Spinal cord (tissue), 9 donors: ENCODE measurements at regions not wholly inside any gene's neighbourhood (a gene's known extent, or its start where the extent isn't known, plus 50 kb on each side); places are given as distances from the start of the nearest gene placed in this dataset.
"Not testable (repeated sequence)": the region's sequence is repeated elsewhere in the genome, so short reads cannot be mapped to it uniquely, and the experiment has no call there.

Experiments
- DNase-seq, 6 donors: peaks; one replicate each; pipeline versions ENCODE4 v3.0.0 to v3.0.0-alpha.2; 2013 to 2015; ENCODE audit warnings: low spot score in 6 of 6, low read depth in 4 of 6
- H3K27ac ChIP-seq: one replicate; pipeline ENCODE4 v1.5.1; 2013; ENCODE audit warnings: low read depth, low read length, control low read depth
- H3K27me3 ChIP-seq: one replicate; pipeline ENCODE4 v1.6.1; 2013; ENCODE audit warnings: low read length; ENCODE audit not compliant: control insufficient read depth, insufficient read depth
- H3K36me3 ChIP-seq: one replicate; pipeline ENCODE4 v1.6.1; 2013; ENCODE audit warnings: low read length; ENCODE audit not compliant: control insufficient read depth, insufficient read depth
- H3K4me1 ChIP-seq: one replicate; pipeline ENCODE4 v1.6.1; 2013; ENCODE audit warnings: low read length; ENCODE audit not compliant: control insufficient read depth, insufficient read depth
- H3K4me3 ChIP-seq: one replicate; pipeline ENCODE4 v1.5.1; 2013; ENCODE audit warnings: low read depth, low read length, control low read depth
- H3K9me3 ChIP-seq: one replicate; pipeline ENCODE4 v1.6.1; 2013; ENCODE audit warnings: low read length; ENCODE audit not compliant: control insufficient read depth, insufficient read depth
- WGBS: methylation state at CpG from one replicate; pipeline ENCODE4 v1.1.5; 2013; ENCODE audit warnings: missing lambda C conversion rate; ENCODE audit not compliant: insufficient coverage; 5-methylcytosine and 5-hydroxymethylcytosine counted together
- donor health status: healthy.

DNA sequence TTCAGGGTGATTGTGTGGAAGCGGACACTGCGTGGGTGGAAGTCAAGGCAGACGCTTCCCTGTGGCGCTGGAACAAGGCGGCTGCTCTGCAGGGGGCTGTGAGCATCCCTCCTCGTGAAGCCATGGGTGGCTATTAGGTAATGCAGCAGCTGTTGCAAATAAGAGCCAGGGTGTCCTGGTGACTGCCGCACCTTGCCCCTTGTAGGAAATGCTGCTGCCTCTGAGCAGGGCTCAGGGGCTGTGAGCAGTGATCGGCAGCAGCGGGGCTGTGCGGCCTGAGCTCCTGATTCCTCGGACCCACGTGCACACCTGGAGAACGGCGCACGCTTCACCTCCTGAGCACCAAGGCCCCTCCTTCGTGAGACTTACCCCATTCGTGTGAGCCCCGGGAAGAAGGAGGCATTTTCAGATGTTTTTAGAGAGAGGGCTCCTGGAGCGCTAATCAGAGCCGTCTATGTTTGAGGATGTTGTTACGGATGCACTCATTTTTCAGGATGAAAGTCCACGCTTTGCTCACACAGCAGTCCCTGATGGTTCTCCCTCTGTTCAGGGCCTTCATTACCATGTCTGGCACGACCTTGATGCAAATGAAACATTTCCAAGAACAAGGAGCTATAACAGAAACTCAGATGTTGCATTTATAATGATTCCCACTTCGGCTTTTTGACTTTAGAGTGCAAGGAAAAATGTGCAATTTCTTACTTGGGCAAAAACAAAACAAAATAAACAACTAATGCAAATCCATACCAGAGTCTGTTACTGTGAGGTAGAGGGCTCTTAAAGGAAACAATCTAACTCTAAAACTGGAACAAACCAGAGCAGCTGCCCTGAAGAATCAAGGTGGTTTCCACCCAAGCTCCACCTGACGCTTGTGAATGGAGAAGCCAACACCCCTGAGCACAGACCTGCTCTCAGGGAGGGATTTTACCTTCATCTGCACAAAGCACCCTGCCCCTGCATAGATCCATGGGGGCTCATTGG is 936.1 kb downstream of the SPATA31A7 start:
- H3K27me3 ChIP-seq, H3K36me3 ChIP-seq, H3K4me1 ChIP-seq, H3K27ac ChIP-seq, H3K9me3 ChIP-seq, H3K4me3 ChIP-seq, DNase-seq: not testable (repeated sequence)
- WGBS, result no CpG with 5 or more reads among the region's 25 CpGs

DNA sequence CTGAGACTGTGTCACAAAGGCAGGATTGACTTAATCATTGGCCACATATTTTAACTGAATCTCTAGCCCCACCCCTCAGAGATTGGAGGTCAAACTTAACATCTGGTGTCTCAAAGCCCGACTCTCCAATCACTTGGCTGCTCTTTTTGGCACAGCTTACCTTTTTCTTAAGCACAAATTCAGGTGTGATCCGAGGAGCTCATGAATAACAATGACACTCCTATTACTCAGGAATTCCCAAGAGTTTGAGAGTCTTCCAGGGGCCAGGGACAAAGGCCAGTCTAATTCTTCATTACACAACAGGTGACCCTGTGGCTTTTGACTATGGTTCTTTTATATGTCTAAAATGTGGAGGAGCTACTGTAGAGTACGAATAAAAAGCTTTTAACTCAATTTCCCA is 945.2 kb downstream of the SPATA31A7 start:
- not testable (repeated sequence) for H3K9me3 ChIP-seq, DNase-seq
- WGBS, result no CpG with 5 or more reads among the region's 3 CpGs

GRCh38 chr9:62145648-62146047 is 955.8 kb downstream of the SPATA31A7 start:
- H3K9me3 ChIP-seq, H3K27me3 ChIP-seq, H3K4me3 ChIP-seq, DNase-seq, H3K36me3 ChIP-seq, H3K4me1 ChIP-seq, H3K27ac ChIP-seq: not testable (repeated sequence)
- WGBS, result no CpG with 5 or more reads among the region's 3 CpGs

More for the DNA sequence above, 945.2 kb downstream of the SPATA31A7 start:
- H3K4me1 ChIP-seq, H3K4me3 ChIP-seq, H3K36me3 ChIP-seq, H3K27me3 ChIP-seq, H3K27ac ChIP-seq: not testable (repeated sequence)
